Osteoblast (primary cell): ENCODE measurements at regions not wholly inside any gene's neighbourhood (a gene's known extent, or its start where the extent isn't known, plus 50 kb on each side); places are given as distances from the start of the nearest gene placed in this dataset.
A peak's percentile ranks its signal among the peaks of the same experiment; 100 is the strongest.

Experiments used
- DNase-seq: peaks from one replicate; pipeline ENCODE4 v3.0.0; 2011; ENCODE audit warnings: low spot score, mixed read lengths; ENCODE audit not compliant: insufficient read length; ENCODE audit errors: missing footprints
- H2AFZ ChIP-seq: 2 replicates; pipeline ENCODE4 v1.6.0; 2011; ENCODE audit warnings: mild to moderate bottlenecking, low read length
- H3K27ac ChIP-seq: 2 replicates; pipeline ENCODE4 v1.5.1; 2011; ENCODE audit warnings: mild to moderate bottlenecking, low read depth, low read length, moderate library complexity
- H3K27me3 ChIP-seq: 2 replicates; pipeline ENCODE4 v1.6.0; 2012; ENCODE audit warnings: mild to moderate bottlenecking, control low read depth, inconsistent platforms, low read length, moderate library complexity; ENCODE audit not compliant: insufficient read depth
- H3K36me3 ChIP-seq: 2 replicates; pipeline ENCODE4 v1.5.1; 2011; ENCODE audit warnings: mild to moderate bottlenecking, low read length, control low read depth, moderate library complexity; ENCODE audit not compliant: insufficient read depth
- H3K4me1 ChIP-seq: 2 replicates; pipeline ENCODE4 v1.5.1; 2011; ENCODE audit warnings: mild to moderate bottlenecking, low read length, control low read depth, moderate library complexity; ENCODE audit not compliant: insufficient read depth
- H3K4me2 ChIP-seq: 2 replicates; pipeline ENCODE4 v1.6.0; 2011; ENCODE audit warnings: mild to moderate bottlenecking, low read length; ENCODE audit not compliant: insufficient read depth
- H3K4me3 ChIP-seq: fragments of 200-600 bp; sonication (generic); 3 replicates; pipeline ENCODE4 v1.5.1; 2012; ENCODE audit warnings: mild to moderate bottlenecking, low read length, inconsistent platforms; ENCODE audit not compliant: insufficient read depth
- H3K79me2 ChIP-seq: 2 replicates; pipeline ENCODE4 v1.6.0; 2012; ENCODE audit warnings: mild to moderate bottlenecking, low read length, control low read depth, inconsistent platforms; ENCODE audit not compliant: insufficient read depth
- H3K9me3 ChIP-seq: 2 replicates; pipeline ENCODE4 v1.5.1; 2011; ENCODE audit warnings: low read depth, low read length, control low read depth
- H4K20me1 ChIP-seq: 2 replicates; pipeline ENCODE4 v1.6.0; 2012; ENCODE audit warnings: mild to moderate bottlenecking, low read length, control low read depth; ENCODE audit not compliant: insufficient read depth
- TF ChIP-seq, protein P1 (sequence below): IDR thresholded peaks from 2 replicates; pipeline ENCODE4 v1.5.1; 2011; ENCODE audit warnings: mild to moderate bottlenecking, low read depth, low read length, moderate library complexity; ENCODE audit errors: extremely low read depth

DNA sequence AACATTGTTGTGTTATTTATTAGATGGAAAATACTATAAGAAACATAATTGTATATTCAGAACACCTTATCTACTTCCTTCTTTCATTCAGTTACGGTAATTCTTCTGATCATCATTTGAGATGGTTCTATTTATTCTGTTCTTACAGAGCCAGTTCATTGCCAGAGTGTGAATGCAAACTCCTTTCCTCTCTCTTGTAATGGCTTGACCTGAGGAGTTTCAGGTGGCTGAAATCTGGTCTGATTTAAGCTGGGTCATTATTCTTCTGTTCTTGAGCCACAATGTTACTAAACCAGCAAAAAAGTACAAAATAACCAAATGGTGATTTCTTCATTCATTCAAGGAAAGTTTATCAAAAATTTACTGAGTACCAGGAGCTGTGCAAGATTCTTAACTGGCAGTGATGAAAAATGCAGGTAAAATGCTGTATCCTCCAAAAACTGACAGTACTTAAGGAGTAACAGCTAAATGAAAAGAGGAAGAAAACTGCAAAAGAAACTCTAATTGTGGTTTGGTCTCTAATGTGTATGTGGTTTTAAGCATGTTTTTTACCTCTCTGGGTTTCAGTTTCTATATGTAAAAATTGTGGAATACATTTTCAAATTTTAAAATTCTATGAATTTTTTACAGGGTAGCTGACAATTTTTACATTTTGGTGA, 182.4 kb upstream of the UFM1 start:
- H3K27ac ChIP-seq: no peak overlapping the region
- H4K20me1 ChIP-seq: no peaks in the 10 kb centered on the region
- no peaks in the 10 kb centered on the region for H3K9me3 ChIP-seq
- no peak overlapping the region for H3K4me3 ChIP-seq
- no peak for DNase-seq
- no peak overlapping the region for H3K4me2 ChIP-seq
- TF ChIP-seq, protein P1, sequence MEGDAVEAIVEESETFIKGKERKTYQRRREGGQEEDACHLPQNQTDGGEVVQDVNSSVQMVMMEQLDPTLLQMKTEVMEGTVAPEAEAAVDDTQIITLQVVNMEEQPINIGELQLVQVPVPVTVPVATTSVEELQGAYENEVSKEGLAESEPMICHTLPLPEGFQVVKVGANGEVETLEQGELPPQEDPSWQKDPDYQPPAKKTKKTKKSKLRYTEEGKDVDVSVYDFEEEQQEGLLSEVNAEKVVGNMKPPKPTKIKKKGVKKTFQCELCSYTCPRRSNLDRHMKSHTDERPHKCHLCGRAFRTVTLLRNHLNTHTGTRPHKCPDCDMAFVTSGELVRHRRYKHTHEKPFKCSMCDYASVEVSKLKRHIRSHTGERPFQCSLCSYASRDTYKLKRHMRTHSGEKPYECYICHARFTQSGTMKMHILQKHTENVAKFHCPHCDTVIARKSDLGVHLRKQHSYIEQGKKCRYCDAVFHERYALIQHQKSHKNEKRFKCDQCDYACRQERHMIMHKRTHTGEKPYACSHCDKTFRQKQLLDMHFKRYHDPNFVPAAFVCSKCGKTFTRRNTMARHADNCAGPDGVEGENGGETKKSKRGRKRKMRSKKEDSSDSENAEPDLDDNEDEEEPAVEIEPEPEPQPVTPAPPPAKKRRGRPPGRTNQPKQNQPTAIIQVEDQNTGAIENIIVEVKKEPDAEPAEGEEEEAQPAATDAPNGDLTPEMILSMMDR: no peak
- no peaks in the 10 kb centered on the region for H3K4me1 ChIP-seq
- H3K36me3 ChIP-seq: no peaks in the 10 kb centered on the region
- H2AFZ ChIP-seq: no peak overlapping the region
- H3K79me2 ChIP-seq: no peaks in the 10 kb centered on the region
- H3K27me3 ChIP-seq: no peaks in the 10 kb centered on the region

- Histone ChIP-seq H3K4me2 (no peak overlapping the region), H3K4me1 (no peaks in the 10 kb centered on the region), H3K9me3 (no peaks in the 10 kb centered on the region), H3K27ac (no peak overlapping the region), H3K79me2 (no peaks in the 10 kb centered on the region), H3K4me3 (no peak overlapping the region), H2AFZ (no peak overlapping the region), H3K36me3 (no peaks in the 10 kb centered on the region), H4K20me1 (no peaks in the 10 kb centered on the region), H3K27me3 (no peaks in the 10 kb centered on the region)
- DNase-seq: peak; percentile 38
- TF ChIP-seq, protein P1: no peak
Measured at GRCh38 chr13:38166116-38166515, 183.5 kb upstream of the UFM1 start.

- H3K4me2 ChIP-seq: no peak overlapping the region
- no peak overlapping the region for H3K4me3 ChIP-seq
- TF ChIP-seq, protein P1: no peak
Measured at GRCh38 chr13:38160131-38160530, 189.5 kb upstream of the UFM1 start.

GRCh38 chr13:38159710-38160109, 189.9 kb upstream of the UFM1 start:
- TF ChIP-seq, protein P1: no peak
- H3K27me3 ChIP-seq: no peaks in the 10 kb centered on the region
- H3K36me3 ChIP-seq: no peaks in the 10 kb centered on the region
- no peaks in the 10 kb centered on the region for H3K9me3 ChIP-seq
- no peak overlapping the region for H3K4me2 ChIP-seq
- no peak overlapping the region for H2AFZ ChIP-seq
- H3K4me1 ChIP-seq: no peaks in the 10 kb centered on the region
- no peak for DNase-seq
- no peak overlapping the region for H3K27ac ChIP-seq
- H3K79me2 ChIP-seq: no peaks in the 10 kb centered on the region
- H3K4me3 ChIP-seq: no peak overlapping the region
- H4K20me1 ChIP-seq: no peaks in the 10 kb centered on the region

More at GRCh38 chr13:38160131-38160530, 189.5 kb upstream of the UFM1 start:
- Histone ChIP-seq H4K20me1 (no peaks in the 10 kb centered on the region), H2AFZ (no peak overlapping the region), H3K27ac (no peak overlapping the region), H3K4me1 (no peaks in the 10 kb centered on the region), H3K27me3 (no peaks in the 10 kb centered on the region), H3K9me3 (no peaks in the 10 kb centered on the region), H3K79me2 (no peaks in the 10 kb centered on the region), H3K36me3 (no peaks in the 10 kb centered on the region)
- DNase-seq: no peak
